ENCODE measurements at regions not wholly inside any gene's neighbourhood (a gene's known extent, or its start where the extent isn't known, plus 50 kb on each side); places are given as distances from the start of the nearest gene placed in this dataset.
"Not testable (repeated sequence)": the region's sequence is repeated elsewhere in the genome, so short reads cannot be mapped to it uniquely, and the experiment has no call there.

DNA sequence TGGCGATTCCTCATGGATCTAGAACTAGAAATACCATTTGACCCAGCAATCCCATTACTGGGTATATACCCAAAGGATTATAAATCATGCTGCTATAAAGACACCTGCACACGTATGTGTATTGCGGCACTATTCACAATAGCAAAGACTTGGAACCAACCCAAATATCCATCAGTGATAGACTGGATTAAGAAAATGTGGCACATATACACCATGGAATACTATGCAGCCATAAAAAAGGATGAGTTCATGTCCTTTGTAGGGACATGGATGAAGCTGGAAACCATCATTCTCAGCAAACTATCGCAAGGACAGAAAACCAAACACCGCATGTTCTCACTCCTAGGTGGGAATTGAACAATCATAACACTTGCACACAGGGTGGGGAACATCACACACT lies 239.1 kb downstream of the SHQ1 start:
- H2AFZ ChIP-seq (ENCODE audit: low read length); H3K18ac ChIP-seq (ENCODE audit: extremely low read depth, low read length); H2BK12ac ChIP-seq (ENCODE audit: low read depth, low read length); H3K9ac ChIP-seq (replicated peaks in 1 of 4; ENCODE audit: extremely low read depth in 1 of 4, low read depth in 3 of 4, low read length in 3 of 4); H3K27me3 ChIP-seq (replicated peaks in 1 of 4; ENCODE audit: control insufficient read depth in 3 of 4, extremely low read depth in 1 of 4, insufficient read depth in 3 of 4, low read length in 3 of 4); H4K20me1 ChIP-seq (replicated peaks in 1 of 2; ENCODE audit: control insufficient read depth in 1 of 2, insufficient read depth in 2 of 2, low read length in 2 of 2); H3K9me3 ChIP-seq (ENCODE audit: insufficient read depth in 2 of 2, low read depth in 1 of 2, low read length in 1 of 2); H3K27ac ChIP-seq (ENCODE audit: low read depth, low read length); H3K4me2 ChIP-seq (ENCODE audit: insufficient read depth in 1 of 2, low read depth in 2 of 2, low read length in 2 of 2); H3K56ac ChIP-seq (replicated peaks; ENCODE audit: insufficient read length, low read depth, low read length); H4K91ac ChIP-seq (replicated peaks; ENCODE audit: insufficient read length, low read length); DNase-seq (ENCODE audit: low read depth in 1 of 2, low spot score in 2 of 2); H4K8ac ChIP-seq (ENCODE audit: extremely low read depth, insufficient read depth, low read length); POLR2A ChIA-PET (ENCODE audit: partially characterized antibody); H3K14ac ChIP-seq (ENCODE audit: insufficient read length); H3K36me3 ChIP-seq (ENCODE audit: control insufficient read depth in 2 of 4, insufficient read depth in 4 of 4, low read length in 3 of 4); FAIRE-seq; H3K79me2 ChIP-seq (ENCODE audit: control insufficient read depth in 1 of 2, insufficient read depth in 2 of 2, low read length in 2 of 2); H3K4me3 ChIP-seq (ENCODE audit: extremely low read depth in 1 of 4, insufficient read depth in 2 of 4, low read depth in 3 of 4, low read length in 4 of 4); H3K23me2 ChIP-seq (ENCODE audit: low read depth, low read length); H2BK15ac ChIP-seq (ENCODE audit: low read length); H3K23ac ChIP-seq (ENCODE audit: insufficient read length); H2BK5ac ChIP-seq (ENCODE audit: low read depth, low read length); H3K79me1 ChIP-seq (ENCODE audit: low read depth, low read length); H3K4ac ChIP-seq (replicated peaks; ENCODE audit: insufficient read length, low read depth, low read length); H2BK120ac ChIP-seq (replicated peaks; ENCODE audit: low read depth, low read length); H3K4me1 ChIP-seq (replicated peaks in 1 of 4; ENCODE audit: control insufficient read depth in 3 of 4, insufficient read depth in 4 of 4, low read length in 3 of 4); H4K5ac ChIP-seq (ENCODE audit: insufficient read length, low read depth, low read length); H2AK5ac ChIP-seq (ENCODE audit: low read depth, low read length); H2BK20ac ChIP-seq (ENCODE audit: low read length): not testable (repeated sequence)
- 89% methylated on average over 5 of the region's 5 CpGs; no CpG with 5 or more reads in 1 of the 2 experiments for WGBS, 2 experiments (ENCODE audit: extremely low coverage in 1 of 2, insufficient coverage in 1 of 2, insufficient read length in 1 of 2, insufficient replicate concordance in 2 of 2, low coverage in 1 of 2, low lambda C conversion rate in 2 of 2, missing lambda C conversion rate in 1 of 2)
- CTCF ChIA-PET (ENCODE audit: partially characterized antibody), result interaction anchor here (0.8 kb wide), 1 partner anchor 9 kb away, joined by 3 read pairs; no protein-coding TSS in a partner anchor

All from H1 (cell line).